ENCODE measurements at regions not wholly inside any gene's neighbourhood (a gene's known extent, or its start where the extent isn't known, plus 50 kb on each side); places are given as distances from the start of the nearest gene placed in this dataset.

DNA sequence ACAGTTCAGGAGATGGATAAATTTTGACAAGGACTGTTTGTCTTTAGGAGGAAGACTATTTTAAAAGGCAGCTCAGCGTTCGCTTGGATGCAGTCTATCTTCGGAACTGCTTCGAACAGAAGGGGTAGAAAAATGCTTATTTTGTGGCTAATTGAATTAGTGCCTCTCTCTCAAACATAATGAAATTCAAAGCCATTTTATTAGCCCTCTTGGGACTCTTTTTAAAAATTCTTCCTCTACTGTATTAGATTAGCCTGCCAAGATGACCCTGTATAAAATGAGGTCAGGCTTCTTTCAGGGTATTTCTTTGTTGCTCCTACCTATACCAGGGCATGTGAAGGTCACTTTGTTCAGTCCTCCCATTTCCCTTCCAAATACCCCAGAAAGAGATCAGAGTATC, 379.2 kb upstream of the NFE2L3 start:
- TF ChIP-seq, protein P1, sequence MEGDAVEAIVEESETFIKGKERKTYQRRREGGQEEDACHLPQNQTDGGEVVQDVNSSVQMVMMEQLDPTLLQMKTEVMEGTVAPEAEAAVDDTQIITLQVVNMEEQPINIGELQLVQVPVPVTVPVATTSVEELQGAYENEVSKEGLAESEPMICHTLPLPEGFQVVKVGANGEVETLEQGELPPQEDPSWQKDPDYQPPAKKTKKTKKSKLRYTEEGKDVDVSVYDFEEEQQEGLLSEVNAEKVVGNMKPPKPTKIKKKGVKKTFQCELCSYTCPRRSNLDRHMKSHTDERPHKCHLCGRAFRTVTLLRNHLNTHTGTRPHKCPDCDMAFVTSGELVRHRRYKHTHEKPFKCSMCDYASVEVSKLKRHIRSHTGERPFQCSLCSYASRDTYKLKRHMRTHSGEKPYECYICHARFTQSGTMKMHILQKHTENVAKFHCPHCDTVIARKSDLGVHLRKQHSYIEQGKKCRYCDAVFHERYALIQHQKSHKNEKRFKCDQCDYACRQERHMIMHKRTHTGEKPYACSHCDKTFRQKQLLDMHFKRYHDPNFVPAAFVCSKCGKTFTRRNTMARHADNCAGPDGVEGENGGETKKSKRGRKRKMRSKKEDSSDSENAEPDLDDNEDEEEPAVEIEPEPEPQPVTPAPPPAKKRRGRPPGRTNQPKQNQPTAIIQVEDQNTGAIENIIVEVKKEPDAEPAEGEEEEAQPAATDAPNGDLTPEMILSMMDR (IDR thresholded peaks at IDR 0.05): no peak
- peaks cover 3% of the 10 kb centered on the region for H3K27me3 Mint-ChIP-seq (ENCODE audit: insufficient read depth)

DNA sequence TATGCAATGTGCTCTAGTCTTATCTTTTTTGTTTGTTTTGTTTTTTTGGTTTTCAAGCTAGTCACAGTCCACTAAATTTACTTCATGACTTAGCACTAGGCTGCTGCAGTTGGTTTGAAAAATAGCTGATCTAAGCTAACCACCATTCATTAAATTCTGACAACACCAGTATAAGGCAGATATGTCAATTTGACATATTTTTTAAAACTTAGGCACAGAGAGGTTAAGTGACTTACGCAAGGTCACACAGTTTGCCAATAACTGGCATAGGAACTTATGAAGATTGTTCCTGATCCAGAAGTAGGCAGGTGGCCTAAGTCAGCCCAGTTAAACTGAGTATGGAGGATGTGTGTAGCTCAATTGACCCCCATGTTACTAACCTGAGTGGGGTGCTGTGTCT, 377.3 kb upstream of the NFE2L3 start:
- Mint-ChIP-seq H3K4me3 (no peak overlapping the region), H3K4me1 (ENCODE audit: low read depth) (no peaks in the 10 kb centered on the region), H3K36me3 (ENCODE audit: low read depth) (no peaks in the 10 kb centered on the region), H3K27ac (no peak overlapping the region), H3K27me3 (ENCODE audit: insufficient read depth) (peaks cover 3% of the 10 kb centered on the region), H3K9me3 (peaks cover 31% of the 10 kb centered on the region)
- DNase-seq: no peak
- TF ChIP-seq, protein P1 (IDR thresholded peaks at IDR 0.05): no peak

More for the DNA sequence above, 379.2 kb upstream of the NFE2L3 start:
- Mint-ChIP-seq H3K9me3 (peaks cover 15% of the 10 kb centered on the region), H3K4me3 (no peak overlapping the region), H3K4me1 (ENCODE audit: low read depth) (no peaks in the 10 kb centered on the region), H3K36me3 (ENCODE audit: low read depth) (no peaks in the 10 kb centered on the region), H3K27ac (no peak overlapping the region)
- no peak for DNase-seq

DNA sequence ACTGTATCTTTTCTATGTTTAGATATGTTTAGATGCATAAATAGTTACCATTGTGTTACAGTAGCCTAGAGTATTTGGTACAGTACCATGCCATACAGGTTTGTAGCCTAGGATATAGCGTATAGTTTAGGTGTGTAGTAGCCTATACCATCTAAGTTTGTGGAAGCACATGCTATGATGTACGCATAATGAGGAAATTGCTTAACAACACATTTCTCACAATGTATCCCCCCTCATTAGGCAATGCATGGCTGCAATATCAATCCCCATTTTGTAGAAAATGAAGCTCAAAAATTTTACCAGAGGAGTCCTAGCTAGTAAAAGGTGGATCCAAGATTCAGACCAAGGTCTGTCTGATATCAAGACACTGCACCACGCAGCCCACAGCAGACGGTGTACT, 376.4 kb upstream of the NFE2L3 start:
- peaks cover 34% of the 10 kb centered on the region for H3K9me3 Mint-ChIP-seq
- no peak overlapping the region for H3K27ac Mint-ChIP-seq
- TF ChIP-seq, protein P1 (IDR thresholded peaks at IDR 0.05): no peak
- H3K4me3 Mint-ChIP-seq: no peak overlapping the region
- H3K36me3 Mint-ChIP-seq (ENCODE audit: low read depth): no peaks in the 10 kb centered on the region
- no peak for DNase-seq
- no peaks in the 10 kb centered on the region for H3K4me1 Mint-ChIP-seq (ENCODE audit: low read depth)
- peaks cover 3% of the 10 kb centered on the region for H3K27me3 Mint-ChIP-seq (ENCODE audit: insufficient read depth)

DNA sequence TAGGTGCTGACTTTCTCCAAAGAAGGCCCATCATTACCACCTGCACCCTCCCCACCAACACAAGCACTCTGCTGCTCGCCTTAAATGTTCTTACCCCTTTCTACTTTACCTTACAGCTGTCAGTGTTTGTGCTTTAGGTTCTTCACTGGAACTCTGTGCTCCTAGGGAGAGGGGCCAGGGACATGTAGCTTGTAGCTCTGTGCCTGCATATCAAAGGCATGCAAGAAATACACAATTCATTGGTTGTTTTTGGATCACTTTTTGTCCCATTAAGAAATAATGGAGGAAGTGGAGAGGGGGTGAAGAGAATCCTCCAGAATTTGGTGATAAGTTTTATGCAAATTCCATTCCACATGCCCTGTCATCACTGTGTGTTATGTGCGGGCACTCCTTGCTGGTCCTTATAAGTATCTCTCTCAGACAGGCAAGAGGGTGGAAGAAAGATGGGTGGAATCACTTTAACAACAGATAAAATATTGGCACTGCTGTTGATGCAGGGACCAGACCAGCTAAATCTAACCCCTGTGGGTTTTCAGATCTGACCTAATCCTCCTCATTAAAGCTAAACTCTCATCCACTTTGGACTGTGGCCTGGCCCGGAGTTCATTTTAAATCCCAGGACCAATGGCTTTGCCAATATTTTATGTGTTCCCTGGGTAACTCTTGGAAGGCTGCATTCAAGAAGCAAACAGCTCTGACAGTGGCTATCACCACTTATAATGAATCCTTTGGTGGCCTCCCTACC, 375.8 kb upstream of the NFE2L3 start:
- H3K27ac Mint-ChIP-seq: no peak overlapping the region
- H3K4me3 Mint-ChIP-seq: no peak overlapping the region
- DNase-seq: no peak
- no peaks in the 10 kb centered on the region for H3K36me3 Mint-ChIP-seq (ENCODE audit: low read depth)
- TF ChIP-seq, protein P1 (IDR thresholded peaks at IDR 0.05): no peak
- H3K27me3 Mint-ChIP-seq (ENCODE audit: insufficient read depth): peaks cover 3% of the 10 kb centered on the region
- H3K9me3 Mint-ChIP-seq: peaks cover 38% of the 10 kb centered on the region
- H3K4me1 Mint-ChIP-seq (ENCODE audit: low read depth): no peaks in the 10 kb centered on the region

DNA sequence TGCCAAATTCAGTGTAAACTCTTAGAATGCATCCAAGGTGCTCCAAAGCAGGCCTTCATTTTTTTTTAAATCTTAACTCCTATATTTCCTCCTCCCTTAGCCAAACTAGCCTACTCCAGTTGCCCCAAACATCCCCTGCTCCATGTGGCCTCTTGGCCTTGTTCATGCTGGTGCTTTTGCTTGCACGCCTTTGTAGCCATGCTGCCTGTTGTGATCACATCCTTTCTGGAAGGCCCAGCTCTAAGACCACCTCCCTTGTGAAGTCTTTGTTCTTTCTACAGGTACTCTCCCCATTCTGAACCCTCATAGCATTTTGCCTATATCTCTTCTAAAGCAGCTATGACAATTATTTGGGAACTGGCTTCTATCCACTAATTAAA, 375.3 kb upstream of the NFE2L3 start:
- TF ChIP-seq, protein P1 (IDR thresholded peaks at IDR 0.05): no peak
- Mint-ChIP-seq H3K27me3 (ENCODE audit: insufficient read depth) (peaks cover 3% of the 10 kb centered on the region), H3K4me3 (no peak overlapping the region), H3K4me1 (ENCODE audit: low read depth) (no peaks in the 10 kb centered on the region), H3K9me3 (peaks cover 44% of the 10 kb centered on the region), H3K27ac (no peak overlapping the region), H3K36me3 (ENCODE audit: low read depth) (no peaks in the 10 kb centered on the region)
- DNase-seq: no peak

Measured in HFFc6 (cell line).